Activated CD4-positive, alpha-beta T cell treated with anti-CD3 and anti-CD28 coated beads, Interleukin-2, amount 50 U/mL, for 48 hours (primary cell): ENCODE measurements at regions not wholly inside any gene's neighbourhood (a gene's known extent, or its start where the extent isn't known, plus 50 kb on each side); places are given as distances from the start of the nearest gene placed in this dataset.

ENCODE experiments used
- DNase-seq, 2 experiments: peaks; one replicate each; pipeline ENCODE4 v3.0.0-alpha.2; 2020

DNA sequence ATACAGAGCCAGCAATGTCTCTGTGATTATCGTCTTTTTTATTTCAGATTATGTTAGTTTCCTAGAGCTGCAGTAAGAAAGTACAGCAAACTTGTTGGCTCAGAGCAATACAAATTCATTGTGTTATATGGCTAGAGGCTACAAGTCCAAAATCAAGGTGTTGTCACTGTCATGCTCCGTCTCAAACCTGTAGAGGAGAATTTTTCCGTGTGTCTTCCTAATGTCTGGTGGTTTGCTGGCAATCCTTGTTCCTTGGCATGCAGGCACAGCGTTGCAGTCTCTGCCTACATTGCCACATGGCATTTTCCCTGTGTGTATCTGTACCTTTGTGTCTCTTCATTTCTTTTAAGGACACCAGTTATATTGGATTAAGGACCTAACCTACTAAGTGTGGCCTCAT is 244.4 kb downstream of the LRRIQ3 start:
- no peak for DNase-seq

DNA sequence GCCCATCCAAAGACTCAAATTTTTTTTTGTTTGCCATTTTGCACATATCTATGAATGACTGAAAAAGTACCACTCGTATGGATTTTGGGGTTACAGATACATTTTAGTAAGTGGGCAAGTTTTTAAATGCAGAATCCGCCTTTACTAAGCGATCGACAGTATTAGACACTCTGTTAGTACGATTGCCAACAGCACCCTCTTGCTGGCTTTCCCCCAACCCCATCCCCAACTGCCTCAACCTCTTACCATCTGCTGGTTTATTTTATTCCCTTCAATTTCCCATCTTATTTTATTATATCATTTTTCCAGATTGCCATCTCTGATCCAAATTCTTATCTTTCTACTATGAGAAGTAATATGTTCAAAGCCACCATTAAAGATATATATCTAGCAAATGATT is 244.8 kb downstream of the LRRIQ3 start:
- no peak for DNase-seq

DNA sequence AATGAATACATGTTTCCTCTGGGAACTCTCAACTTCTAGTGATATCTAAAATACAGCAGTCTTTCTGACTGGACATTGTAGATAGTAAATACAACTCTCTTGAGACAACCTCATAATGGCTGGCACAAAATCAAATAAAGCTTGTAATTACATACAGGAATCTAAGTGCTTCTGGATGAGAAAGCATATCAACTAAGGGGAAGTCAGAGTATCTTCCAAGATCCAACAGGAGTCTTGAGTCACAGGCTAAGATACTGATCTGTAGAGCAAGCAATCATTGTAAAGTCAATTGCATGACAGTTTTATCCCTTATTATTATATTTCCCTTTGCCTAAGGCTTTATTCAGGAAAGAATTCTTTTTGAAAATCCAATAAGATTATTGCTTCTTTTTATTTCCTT is 249.9 kb downstream of the LRRIQ3 start:
- DNase-seq: no peak

DNA sequence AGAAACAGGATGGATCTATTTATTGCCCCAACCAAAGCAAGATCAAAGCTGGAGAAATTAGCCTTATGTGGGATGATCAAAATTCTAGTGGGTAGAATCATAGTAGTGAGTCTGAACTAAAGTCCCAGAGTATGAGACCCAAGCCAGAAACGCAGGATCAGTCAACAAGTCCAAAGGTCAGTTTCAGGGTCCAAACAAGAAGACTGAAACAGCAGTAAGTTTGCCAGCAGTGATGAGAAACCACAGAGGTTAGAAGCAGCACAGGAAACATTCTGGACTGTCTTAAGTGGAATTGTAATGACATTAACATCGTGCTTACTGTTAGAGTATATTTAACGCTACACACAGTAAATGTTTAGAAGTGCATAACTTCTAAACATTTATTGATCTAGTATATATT is 251.0 kb downstream of the LRRIQ3 start:
- DNase-seq: no peak

DNA sequence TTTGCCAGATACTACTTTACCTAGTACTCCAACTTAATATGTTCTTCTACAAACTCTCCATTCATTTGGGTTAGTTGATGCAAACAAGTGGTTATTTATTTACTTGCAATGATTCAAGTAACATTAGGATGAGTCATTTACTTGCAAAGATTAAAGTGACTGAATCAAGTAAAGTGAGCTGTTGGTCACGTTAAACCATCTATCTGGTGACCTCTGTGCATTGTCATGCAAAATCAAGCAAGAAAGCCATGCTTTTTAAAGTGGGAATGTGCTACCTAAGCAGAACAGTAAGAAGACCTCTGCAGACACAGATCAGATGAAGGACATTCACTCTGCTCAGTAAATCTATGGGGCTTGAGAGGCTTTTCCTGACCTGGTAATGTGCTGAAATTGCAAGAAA is 254.7 kb downstream of the LRRIQ3 start:
- DNase-seq: no peak

DNA sequence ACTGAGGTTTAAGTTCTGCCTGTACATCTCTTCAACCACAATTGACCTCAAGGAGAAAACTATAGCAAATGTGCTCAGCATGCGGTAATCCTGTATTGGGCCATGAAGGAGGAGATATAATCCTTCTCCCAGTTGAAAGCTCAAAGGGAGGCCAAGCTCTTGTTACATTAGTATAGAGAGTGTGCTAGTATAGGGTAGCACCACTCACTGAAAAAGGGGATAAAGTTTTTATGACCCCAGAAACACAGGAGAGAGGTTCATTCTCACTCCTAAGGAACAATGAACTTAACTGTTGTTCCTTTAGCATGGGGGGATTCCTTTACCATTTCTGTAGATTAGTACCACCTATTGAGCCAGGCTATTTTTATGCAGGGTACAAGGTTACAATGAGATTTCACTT is 267.7 kb downstream of the LRRIQ3 start:
- DNase-seq: no peak

DNA sequence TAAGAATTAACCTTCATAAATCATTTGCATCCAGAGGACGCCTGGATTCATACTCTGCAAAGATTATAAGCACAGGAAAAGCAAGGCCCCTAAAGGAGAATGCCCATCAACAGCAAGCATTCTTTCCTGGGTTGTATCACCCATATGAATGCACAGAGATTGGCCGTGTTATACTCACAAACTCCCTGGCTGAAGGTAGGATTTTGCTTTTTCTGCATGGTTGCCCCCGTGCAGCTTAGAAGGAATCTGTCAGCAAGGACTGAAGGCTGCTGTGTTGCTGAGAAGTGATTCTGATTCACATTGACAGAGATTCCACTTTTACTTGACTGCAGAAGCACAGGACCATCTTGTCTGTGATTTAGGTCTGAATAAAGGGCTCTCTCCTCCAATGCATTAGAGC is 283.0 kb downstream of the LRRIQ3 start:
- DNase-seq: no peak

DNA sequence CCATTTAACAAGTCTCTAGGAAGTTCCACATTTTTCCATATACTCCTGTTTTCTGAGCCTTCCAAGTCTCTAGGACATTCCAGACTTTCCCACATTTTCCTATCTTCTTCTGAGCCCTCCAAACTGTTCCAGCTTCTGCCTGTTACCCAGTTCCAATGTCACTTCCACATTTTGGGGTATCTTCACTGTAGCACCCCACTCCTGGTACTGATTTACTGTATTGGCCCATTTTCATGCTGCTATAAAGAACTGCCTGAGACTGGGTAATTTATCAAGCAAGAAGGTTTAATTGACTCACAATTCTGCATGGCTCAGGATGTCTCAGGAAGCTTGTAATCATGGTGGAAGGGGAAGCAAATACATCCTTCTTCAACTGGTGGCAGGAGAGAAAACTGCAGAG is 285.0 kb downstream of the LRRIQ3 start:
- no peak for DNase-seq

DNA sequence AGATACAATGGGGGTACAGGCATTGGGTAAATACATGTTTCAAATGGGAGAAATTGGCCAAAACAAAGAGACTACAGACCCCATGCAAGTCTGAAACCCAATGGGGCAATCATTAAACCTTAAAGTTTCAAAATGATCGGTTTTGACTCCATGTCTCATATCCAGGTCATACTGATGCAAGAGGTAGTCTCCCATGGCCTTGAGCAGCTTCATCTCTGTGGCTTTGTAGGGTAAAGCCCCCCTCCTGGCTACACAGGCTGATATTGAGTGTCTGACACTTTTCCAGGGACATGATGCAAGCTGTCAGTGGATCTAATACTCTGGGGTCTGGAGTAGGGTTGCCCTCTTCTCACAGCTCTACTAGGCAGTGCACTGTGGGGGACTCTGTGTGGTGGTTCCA is 286.1 kb downstream of the LRRIQ3 start:
- DNase-seq: no peak

DNA sequence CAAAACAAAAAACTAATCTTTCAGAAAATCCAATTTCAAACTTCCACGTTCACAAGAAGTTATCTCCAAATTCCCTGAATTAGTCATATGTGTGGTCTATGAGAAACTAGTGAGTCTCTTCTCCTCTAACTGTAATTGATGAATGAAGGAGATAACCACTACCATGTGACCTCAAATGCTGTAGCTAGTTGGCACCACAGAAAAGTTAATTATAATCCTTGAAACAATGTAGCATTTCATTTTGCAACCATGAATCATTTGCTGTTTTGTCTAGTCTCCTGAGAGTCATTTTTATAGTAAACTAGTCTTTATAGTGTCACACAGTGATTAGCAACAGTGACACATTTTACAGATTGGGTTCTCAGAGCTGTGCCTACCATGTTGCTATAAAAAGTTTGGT is 287.5 kb downstream of the LRRIQ3 start:
- no peak for DNase-seq

DNA sequence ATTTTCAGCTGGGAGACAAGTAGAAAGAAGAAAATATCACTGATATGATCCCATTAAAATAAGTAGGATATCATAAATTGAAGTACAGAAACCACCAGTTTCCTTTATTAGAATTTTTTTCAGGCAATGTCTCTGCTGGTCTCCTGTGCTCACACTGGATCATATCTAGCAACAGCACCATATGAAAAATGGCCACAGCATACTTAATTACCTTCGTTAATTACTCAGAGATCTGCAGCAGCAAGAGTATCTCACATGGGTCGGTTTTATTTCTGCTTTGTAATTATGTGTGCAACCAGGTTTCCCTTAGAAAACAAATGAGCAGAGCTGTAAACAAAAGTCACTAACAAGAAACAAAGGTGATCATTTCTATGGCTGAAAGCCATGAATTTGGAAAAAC is 287.9 kb downstream of the LRRIQ3 start:
- no peak for DNase-seq

DNA sequence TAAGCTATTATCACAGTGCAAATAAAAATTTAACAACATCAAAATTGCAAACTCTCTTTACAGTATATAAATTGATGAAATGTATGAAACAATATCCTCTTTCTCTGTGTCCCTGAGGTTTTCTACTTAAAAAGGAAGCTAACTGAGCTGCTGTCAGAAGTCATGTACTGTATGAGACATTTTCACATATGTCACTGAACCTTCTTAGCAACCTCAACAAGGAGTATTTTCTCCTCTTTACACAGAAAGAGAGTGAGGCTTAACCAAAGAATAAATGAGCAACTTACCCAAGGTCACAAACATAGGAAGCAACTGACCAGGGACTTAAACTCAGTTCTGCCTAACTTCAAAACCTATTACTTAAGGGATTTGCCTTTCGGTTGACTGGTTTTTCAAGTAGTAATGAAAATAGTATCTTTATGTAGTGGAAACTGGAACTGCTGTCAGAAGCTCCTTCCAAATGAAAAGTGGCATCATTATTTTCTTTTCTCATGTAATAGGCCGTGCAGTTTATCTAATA is 288.9 kb downstream of the LRRIQ3 start:
- DNase-seq: no peak

DNA sequence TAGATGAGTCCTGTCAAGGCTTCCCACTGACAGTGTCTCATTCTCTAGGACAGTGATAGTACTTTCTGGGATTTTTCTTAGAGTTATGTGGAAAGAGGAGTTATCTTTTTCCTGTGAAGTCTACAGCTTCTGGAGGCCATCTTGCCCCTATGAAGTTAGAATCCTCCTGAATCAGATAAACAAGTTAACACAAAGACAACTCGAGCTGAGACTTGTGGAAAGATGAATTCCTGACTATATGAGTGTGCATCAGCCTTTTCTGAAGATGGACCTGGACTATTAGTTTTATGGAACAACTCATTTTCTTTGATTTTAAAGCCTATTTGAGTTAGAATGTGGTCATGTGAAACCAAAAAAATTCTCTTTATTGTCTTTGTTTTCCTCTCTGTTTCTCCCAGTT is 290.9 kb downstream of the LRRIQ3 start:
- DNase-seq: no peak

DNA sequence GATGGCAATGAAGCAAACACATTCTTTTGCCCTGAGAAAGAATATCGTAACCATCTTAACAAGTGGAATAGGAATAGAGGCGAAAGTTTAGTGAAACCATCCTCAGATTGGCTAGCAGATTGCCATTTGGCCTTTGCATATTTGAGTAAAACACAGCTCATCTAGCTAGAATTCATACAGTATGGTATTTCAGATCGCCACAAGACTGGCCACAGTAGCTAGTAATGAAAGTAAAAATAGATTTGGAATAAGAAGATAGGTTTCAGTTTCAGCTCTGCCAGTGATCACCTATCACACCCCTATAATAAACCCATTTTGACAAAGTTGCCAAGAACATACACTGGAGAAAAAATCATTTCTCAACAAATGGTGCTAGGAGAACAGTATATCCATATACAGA is 294.9 kb downstream of the LRRIQ3 start:
- no peak for DNase-seq

DNA sequence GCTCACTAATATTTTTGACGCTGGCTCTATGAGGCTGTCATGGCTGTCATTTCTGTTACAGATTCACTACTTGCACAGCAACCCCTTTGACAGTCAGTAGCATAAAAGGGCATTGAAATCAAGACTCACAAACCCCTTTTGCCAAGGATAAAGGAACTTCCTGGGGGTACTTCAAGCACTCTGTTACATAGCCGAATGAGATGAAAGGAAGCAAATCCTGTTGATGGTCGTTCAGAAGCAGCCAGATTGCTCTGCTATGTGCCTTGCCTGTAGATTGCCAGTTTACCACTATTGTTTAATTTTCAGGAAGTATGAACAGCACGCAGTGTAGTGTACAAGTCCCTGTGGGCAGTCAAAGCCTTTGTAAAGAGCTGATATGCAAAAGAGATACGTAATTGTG is 296.2 kb downstream of the LRRIQ3 start:
- DNase-seq: no peak

DNA sequence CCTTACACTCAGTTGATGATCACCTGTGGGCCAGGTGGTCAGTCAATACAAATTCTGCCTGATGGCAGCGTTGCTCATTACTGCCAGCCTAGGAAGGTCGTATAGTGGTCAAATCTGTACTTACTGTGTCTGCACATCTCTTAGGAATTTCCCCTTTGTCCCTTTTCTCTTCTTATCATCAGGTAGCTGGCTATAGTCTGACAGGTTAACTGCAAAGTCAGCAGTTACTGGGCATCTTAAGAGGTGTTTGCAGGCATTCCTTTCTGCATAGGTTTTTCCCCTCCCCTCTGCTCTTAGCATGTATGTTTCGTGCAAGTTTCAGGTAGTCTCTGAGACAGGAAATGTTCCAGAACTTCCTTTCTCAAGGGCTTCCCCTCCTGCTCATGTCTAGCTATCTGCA is 298.7 kb downstream of the LRRIQ3 start:
- no peak for DNase-seq

DNA sequence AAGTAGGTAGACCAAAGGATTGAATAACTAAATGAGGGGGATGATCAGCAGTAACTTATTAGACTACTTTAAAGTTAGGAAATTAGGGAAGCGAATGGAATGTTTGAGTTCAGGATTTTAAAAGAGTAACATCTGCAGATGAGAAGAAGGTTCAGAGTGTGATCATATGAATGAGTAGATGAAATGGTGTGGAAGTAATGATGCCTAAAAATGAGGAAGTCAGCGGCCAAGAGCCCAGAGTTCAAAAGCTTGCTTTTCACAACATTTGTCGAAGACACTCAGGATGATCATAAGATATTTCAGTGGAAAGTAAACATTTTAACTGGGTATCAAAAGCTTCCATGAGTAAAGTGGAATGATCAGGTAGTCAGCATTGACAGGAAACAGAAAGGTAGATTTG is 299.4 kb downstream of the LRRIQ3 start:
- no peak for DNase-seq

DNA sequence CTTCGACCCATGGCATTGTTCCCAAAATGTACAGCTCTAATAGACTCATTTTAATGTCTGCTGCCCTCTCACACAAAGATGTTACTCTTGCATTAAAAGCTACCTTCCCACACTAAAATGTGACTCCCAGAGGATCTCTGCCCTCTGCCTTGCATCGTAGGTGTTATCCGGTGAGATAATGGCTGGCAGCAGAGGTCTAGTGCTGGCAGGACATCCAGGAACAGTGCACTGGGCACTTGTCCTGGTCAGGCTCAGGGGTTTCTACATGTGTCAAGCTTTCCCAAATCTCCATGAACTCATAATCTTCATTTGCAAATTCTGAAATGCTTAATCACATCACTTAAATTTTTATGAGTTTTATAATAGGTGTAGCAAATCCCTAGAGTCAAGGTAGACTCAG is 310.6 kb downstream of the LRRIQ3 start:
- DNase-seq: no peak

DNA sequence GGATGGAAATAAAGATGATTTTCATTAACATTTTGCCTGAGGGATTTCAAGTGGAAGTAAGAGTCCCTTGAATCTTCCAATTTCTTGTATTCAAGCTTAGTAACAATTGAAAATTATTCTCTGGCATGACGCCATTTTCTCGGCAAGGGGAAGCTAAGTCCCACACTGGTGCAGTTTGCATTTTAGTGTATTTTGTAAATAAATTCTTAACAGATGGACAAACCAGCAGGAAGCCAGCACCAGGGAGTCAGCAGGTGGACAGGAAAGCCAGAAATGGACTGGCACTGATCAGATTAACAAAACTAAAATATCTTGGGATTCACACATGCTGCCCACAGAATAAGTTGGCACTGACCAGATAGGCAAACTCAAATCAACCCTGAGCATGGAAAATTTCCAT is 311.3 kb downstream of the LRRIQ3 start:
- no peak for DNase-seq

DNA sequence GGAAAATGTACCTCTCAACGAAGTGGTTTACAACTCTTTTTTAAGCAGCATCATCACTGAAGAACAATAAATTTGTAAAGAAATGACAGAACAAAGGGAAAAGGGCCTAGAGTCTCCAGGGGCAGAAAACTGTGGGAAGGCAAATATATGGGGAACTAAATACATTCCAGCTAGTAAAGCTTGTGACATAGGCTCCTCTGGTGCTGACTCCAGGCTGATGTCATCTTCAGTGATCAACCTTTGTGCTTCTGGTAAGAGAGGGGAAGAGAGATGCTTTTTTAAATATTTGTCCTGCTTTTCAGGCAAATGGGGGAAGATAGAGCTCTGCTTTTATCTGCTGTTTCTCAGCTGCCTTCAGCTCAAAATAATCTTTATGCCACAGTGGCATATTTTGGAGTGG is 323.2 kb downstream of the LRRIQ3 start:
- DNase-seq: no peak

DNA sequence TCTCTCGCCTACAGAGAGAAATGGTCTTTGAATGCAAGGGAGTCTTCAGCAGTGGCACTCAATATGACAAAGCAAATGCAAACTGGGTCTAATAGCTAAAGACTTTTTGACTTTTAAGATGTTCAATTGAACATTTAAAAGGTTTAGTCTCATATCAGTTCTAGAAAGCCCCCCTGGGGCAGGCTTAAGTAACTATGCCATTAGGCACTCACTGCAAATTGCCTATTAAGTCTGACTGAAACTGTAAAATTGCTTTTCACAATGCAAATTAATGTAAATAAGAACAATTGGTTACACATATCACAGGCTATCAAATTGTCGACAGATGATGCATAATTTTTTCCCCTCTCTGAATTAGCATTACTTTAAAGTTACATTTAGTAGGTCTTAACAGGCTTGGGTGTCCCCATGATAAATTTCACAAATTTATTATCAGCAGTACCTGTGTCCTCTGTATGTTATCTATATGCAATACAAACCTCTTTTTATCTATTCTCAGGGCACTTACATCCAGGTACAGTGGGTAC is 329.1 kb downstream of the LRRIQ3 start:
- DNase-seq: no peak

DNA sequence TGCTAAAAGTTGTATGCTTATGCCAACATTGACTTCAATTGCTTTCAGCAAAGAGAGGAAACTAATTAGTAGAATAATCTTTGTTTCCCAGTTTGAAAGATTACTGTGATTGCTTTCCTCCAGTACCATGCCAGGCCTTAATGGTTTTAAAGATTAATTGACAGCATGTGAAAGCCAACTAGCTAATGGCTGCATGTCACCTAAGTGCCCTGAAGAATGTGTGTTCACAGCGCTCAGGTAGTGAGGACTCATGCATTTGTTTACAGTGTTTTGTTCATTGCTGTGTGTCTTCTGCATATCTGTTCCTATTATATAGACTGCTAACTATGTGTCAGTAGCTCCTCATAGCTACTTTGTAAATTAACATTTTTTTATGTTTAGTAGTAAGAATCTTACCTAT is 335.6 kb downstream of the LRRIQ3 start:
- no peak for DNase-seq

DNA sequence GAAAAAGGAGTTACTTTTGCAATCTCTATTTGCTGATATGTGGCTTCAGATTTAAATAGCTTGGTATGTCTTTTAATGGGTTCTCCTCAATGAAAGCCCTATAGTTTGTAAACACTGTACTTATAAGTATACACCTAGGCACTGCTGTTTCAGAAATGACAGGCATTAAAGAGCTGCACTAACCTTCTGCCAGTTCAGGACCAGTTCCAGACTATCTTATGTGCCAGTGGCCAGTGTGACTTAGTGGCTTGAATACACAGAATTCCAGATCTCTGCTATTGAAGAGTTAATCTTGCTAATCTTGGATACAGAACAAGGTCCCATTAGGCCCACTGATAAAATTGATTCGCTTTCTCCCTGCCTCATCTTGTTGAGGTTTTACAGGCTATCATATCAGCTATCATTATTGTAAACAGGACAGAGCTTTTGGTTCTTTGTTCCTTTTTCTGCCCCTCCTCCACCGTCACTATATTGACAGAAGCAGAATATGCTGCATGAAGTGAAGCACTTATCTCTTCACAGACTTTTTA is 337.5 kb downstream of the LRRIQ3 start:
- no peak for DNase-seq

DNA sequence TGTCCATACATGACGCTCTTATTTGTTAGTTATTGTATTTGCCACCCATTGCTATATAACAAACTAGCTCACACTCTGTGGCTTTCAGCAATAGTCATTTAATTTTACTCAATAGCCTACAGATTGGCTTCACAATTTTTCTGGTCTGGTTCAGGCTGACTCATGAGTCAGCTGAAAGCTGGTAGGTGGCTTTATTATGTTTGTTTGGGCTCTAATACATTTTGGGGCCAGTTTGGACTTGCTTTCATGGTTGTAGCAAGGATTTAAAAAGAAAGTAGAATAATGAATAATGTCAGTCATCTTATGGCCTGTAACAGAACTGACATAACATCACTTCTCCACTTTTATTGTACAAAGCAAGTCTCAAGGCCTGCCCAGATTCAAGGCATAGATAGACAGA is 338.7 kb downstream of the LRRIQ3 start:
- no peak for DNase-seq

DNA sequence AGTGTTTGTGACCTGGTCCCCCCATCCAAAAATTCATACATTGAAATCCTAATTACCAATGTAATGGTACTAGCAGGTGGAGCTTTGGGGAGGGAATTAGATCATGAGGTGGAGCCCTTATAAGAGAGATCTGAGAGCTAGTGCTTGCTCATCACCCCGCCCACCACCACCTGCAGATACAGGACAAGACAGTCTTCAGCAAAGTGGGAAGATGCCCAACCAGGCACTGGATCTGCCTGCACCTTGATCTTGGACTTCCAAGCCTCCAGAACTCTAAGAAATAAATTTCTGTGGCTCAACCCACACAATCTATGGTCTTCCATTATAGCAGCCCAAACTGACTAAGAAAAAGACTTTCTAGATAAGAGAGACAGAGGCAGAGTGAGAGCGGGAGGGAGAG is 343.4 kb downstream of the LRRIQ3 start:
- DNase-seq: no peak

DNA sequence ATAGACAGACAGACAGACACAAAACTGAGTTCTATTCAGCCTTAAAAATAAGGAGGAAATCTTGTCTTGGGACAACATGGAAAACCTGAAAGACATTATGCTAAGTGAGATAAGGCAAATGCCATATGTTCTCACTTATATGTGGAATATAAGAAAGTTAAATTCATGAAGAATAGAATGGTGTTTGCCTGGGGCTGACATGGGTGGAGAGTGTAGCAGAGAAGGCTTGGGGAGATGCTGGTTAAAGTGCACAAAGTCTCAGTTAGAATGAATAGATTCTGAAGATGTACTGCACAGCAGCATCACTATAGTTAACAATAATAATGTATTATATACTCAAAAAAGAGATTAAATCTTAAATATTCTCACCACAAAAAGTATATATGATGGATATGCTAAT is 355.5 kb downstream of the LRRIQ3 start:
- no peak for DNase-seq
